H9 (cell line): ENCODE measurements at regions not wholly inside any gene's neighbourhood (a gene's known extent, or its start where the extent isn't known, plus 50 kb on each side); places are given as distances from the start of the nearest gene placed in this dataset.

ENCODE experiments used
- DNase-seq: peaks from one replicate; pipeline ENCODE4 v3.0.0-alpha.2; 2017
- H2AFZ ChIP-seq: one replicate; pipeline ENCODE4 v1.6.1; 2013; ENCODE audit warnings: mild to moderate bottlenecking, low read length, control low read depth, moderate library complexity
- H2AK5ac ChIP-seq: 2 replicates; pipeline ENCODE4 v1.6.1; 2013; ENCODE audit warnings: low read length, control low read depth, mixed read lengths; ENCODE audit not compliant: insufficient read length
- H2BK120ac ChIP-seq: one replicate; pipeline ENCODE4 v1.6.1; 2013; ENCODE audit warnings: low read depth, mild to moderate bottlenecking, low read length, control low read depth, inconsistent platforms; ENCODE audit not compliant: poor library complexity, severe bottlenecking
- H2BK12ac ChIP-seq: 2 replicates; pipeline ENCODE4 v1.6.1; 2013; ENCODE audit warnings: low read length, control low read depth, mixed read lengths, low read depth; ENCODE audit not compliant: insufficient read length
- H2BK15ac ChIP-seq: 2 replicates; pipeline ENCODE4 v1.6.1; 2013; ENCODE audit warnings: low read depth, low read length, control low read depth
- H2BK20ac ChIP-seq: one replicate; pipeline ENCODE4 v1.6.1; 2013; ENCODE audit warnings: low read depth, mild to moderate bottlenecking, low read length, control low read depth, inconsistent platforms; ENCODE audit not compliant: poor library complexity, severe bottlenecking
- H2BK5ac ChIP-seq: 2 replicates; pipeline ENCODE4 v1.6.1; 2013; ENCODE audit warnings: low read length, control low read depth, mixed read lengths; ENCODE audit not compliant: insufficient read length
- H3K14ac ChIP-seq: 2 replicates; pipeline ENCODE4 v1.6.1; 2013; ENCODE audit warnings: low read length, control low read depth; ENCODE audit not compliant: insufficient read depth
- H3K18ac ChIP-seq: 2 replicates; pipeline ENCODE4 v1.6.1; 2013; ENCODE audit warnings: low read depth, mild to moderate bottlenecking, mixed read lengths, low read length, control low read depth; ENCODE audit not compliant: insufficient read length
- H3K23ac ChIP-seq: 2 replicates; pipeline ENCODE4 v1.6.1; 2013; ENCODE audit warnings: low read length, control low read depth, mixed read lengths, low read depth; ENCODE audit not compliant: insufficient read length
- H3K23me2 ChIP-seq: 2 replicates; pipeline ENCODE4 v1.6.1; 2013; ENCODE audit warnings: low read depth, mild to moderate bottlenecking, mixed read lengths, low read length, control low read depth; ENCODE audit not compliant: insufficient read length, poor library complexity, severe bottlenecking
- H3K27ac ChIP-seq: 2 replicates; pipeline ENCODE4 v1.5.1; 2013; ENCODE audit warnings: low read length, control low read depth, mixed read lengths, low read depth; ENCODE audit not compliant: insufficient read length
- H3K27me3 ChIP-seq: 2 replicates; pipeline ENCODE4 v1.6.1; 2013; ENCODE audit warnings: low read length, control low read depth, inconsistent platforms; ENCODE audit not compliant: insufficient read depth
- H3K4ac ChIP-seq: 2 replicates; pipeline ENCODE4 v1.6.1; 2013; ENCODE audit warnings: low read depth, mild to moderate bottlenecking, control low read depth, inconsistent platforms, low read length, moderate library complexity
- H3K4me1 ChIP-seq: 2 replicates; pipeline ENCODE4 v1.6.1; 2013; ENCODE audit warnings: low read length, control low read depth, inconsistent platforms; ENCODE audit not compliant: insufficient read depth
- H3K4me2 ChIP-seq: 2 replicates; pipeline ENCODE4 v1.6.1; 2013; ENCODE audit warnings: low read length, control low read depth, mixed read lengths; ENCODE audit not compliant: insufficient read length, insufficient read depth
- H3K56ac ChIP-seq: 2 replicates; pipeline ENCODE4 v1.6.1; 2013; ENCODE audit warnings: low read depth, mild to moderate bottlenecking, mixed read lengths, low read length, control low read depth; ENCODE audit not compliant: insufficient read length
- H3K79me1 ChIP-seq: 2 replicates; pipeline ENCODE4 v1.6.1; 2013; ENCODE audit warnings: low read depth, mild to moderate bottlenecking, moderate library complexity, low read length, control low read depth, inconsistent platforms; ENCODE audit not compliant: insufficient read depth, poor library complexity, severe bottlenecking
- H3K79me2 ChIP-seq: 2 replicates; pipeline ENCODE4 v1.6.1; 2013; ENCODE audit warnings: low read length, control low read depth, inconsistent platforms; ENCODE audit not compliant: insufficient read depth
- H3K9ac ChIP-seq: 2 replicates; pipeline ENCODE4 v1.6.1; 2013; ENCODE audit warnings: low read length, control low read depth, mixed read lengths; ENCODE audit not compliant: insufficient read length; ENCODE audit errors: extremely low read depth
- H3K9me3 ChIP-seq: one replicate; pipeline ENCODE4 v1.6.1; 2013; ENCODE audit warnings: low read depth, low read length, inconsistent platforms; ENCODE audit not compliant: control insufficient read depth
- H3T11ph ChIP-seq: one replicate; pipeline ENCODE4 v1.6.1; 2013; ENCODE audit warnings: mild to moderate bottlenecking, low read length, control low read depth, inconsistent platforms
- H4K20me1 ChIP-seq: one replicate; pipeline ENCODE4 v1.6.1; 2013; ENCODE audit not compliant: control insufficient read depth, insufficient read length, insufficient read depth
- H4K5ac ChIP-seq: 2 replicates; pipeline ENCODE4 v1.6.1; 2013; ENCODE audit warnings: low read depth, mild to moderate bottlenecking, mixed read lengths, low read length, control low read depth; ENCODE audit not compliant: insufficient read length
- H4K8ac ChIP-seq: replicated peaks from 2 replicates; pipeline ENCODE4 v1.6.1; 2013; ENCODE audit warnings: low read length, control low read depth, mixed read lengths, low read depth; ENCODE audit not compliant: insufficient read length
- H4K91ac ChIP-seq: 2 replicates; pipeline ENCODE4 v1.6.1; 2013; ENCODE audit warnings: low read depth, mild to moderate bottlenecking, moderate library complexity, mixed read lengths, low read length, control low read depth; ENCODE audit not compliant: insufficient read length
- H3K27ac Mint-ChIP-seq, 3 experiments: 2 replicates in 2 of 3; 3 replicates in 1 of 3; pipeline ENCODE4 v1.8.0; 2020 to 2021; ENCODE audit warnings: mixed read lengths in 3 of 3, mild to moderate bottlenecking in 1 of 3, moderate library complexity in 1 of 3
- H3K27me3 Mint-ChIP-seq: 2 replicates; pipeline ENCODE4 v1.8.0; 2021; ENCODE audit warnings: low read depth, mild to moderate bottlenecking, moderate library complexity, mixed read lengths
- H3K36me3 Mint-ChIP-seq, 3 experiments: 2 replicates in 2 of 3; 3 replicates in 1 of 3; pipeline ENCODE4 v1.8.0; 2020 to 2021; ENCODE audit warnings: low read depth in 3 of 3, mixed read lengths in 3 of 3; ENCODE audit not compliant: insufficient read depth in 1 of 3
- H3K4me1 Mint-ChIP-seq, 2 experiments: 2 replicates each; pipeline ENCODE4 v1.8.0; 2020; ENCODE audit warnings: mixed read lengths in 2 of 2
- H3K4me3 Mint-ChIP-seq, 2 experiments: 2 replicates in 1 of 2; 3 replicates in 1 of 2; pipeline ENCODE4 v1.8.0; 2020 to 2021; ENCODE audit warnings: mild to moderate bottlenecking in 2 of 2, mixed read lengths in 2 of 2, moderate library complexity in 1 of 2
- H3K9me3 Mint-ChIP-seq, 2 experiments: 2 replicates in 1 of 2; 3 replicates in 1 of 2; pipeline ENCODE4 v1.8.0; 2020; ENCODE audit warnings: mild to moderate bottlenecking in 2 of 2, mixed read lengths in 2 of 2, moderate library complexity in 1 of 2
- CTCF ChIP-seq: fragments of 200-600 bp; sonication (generic); conservative IDR thresholded peaks from 3 replicates; pipeline ENCODE4 v1.8.0; 2021; ENCODE audit warnings: antibody characterized with exemption, mild to moderate bottlenecking
- WGBS: extraction: QIAGEN DNeasy Blood & Tissue Kit; methylation state at CpG from one replicate; pipeline ENCODE4 v1.1.7; 2013; ENCODE audit warnings: missing lambda C conversion rate, low lambda C conversion rate, mixed read lengths; ENCODE audit not compliant: insufficient read length; ENCODE audit errors: extremely low coverage; 5-methylcytosine and 5-hydroxymethylcytosine counted together

GRCh38 chr5:87868792-87869191 lies 399.9 kb downstream of the TMEM161B start:
- H3K56ac ChIP-seq: no peak overlapping the region
- H3K4ac ChIP-seq: no peak overlapping the region
- H2BK5ac ChIP-seq: no peak overlapping the region

More at GRCh38 chr5:87868792-87869191, 399.9 kb downstream of the TMEM161B start:
- Histone ChIP-seq H4K20me1 (no peaks in the 10 kb centered on the region), H4K8ac (no peak overlapping the region), H4K91ac (no peak overlapping the region), H3K14ac (no peak overlapping the region), H2AK5ac (no peak overlapping the region), H3K27me3 (no peaks in the 10 kb centered on the region), H2AFZ (no peak overlapping the region), H3T11ph (no peak overlapping the region), H3K23me2 (no peaks in the 10 kb centered on the region), H3K9me3 (no peaks in the 10 kb centered on the region), H3K4me1 (no peaks in the 10 kb centered on the region), H2BK15ac (no peak overlapping the region), H2BK20ac (no peak overlapping the region), H4K5ac (no peak overlapping the region), H3K79me2 (no peaks in the 10 kb centered on the region), H2BK12ac (no peak overlapping the region), H3K79me1 (no peaks in the 10 kb centered on the region), H3K9ac (no peak overlapping the region), H2BK120ac (no peak overlapping the region), H3K4me2 (no peak overlapping the region), H3K27ac (no peak overlapping the region), H3K18ac (no peak overlapping the region), H3K23ac (no peak overlapping the region)
- no peak for DNase-seq
- H3K4me3 Mint-ChIP-seq: no peak overlapping the region
- H3K36me3 Mint-ChIP-seq: no peaks in the 10 kb centered on the region
- H3K9me3 Mint-ChIP-seq: no peaks in the 10 kb centered on the region
- peaks cover 12 to 16% of the 10 kb centered on the region in 2 experiments for H3K4me1 Mint-ChIP-seq
- no peak overlapping the region for H3K27ac Mint-ChIP-seq
- H3K27me3 Mint-ChIP-seq: no peaks in the 10 kb centered on the region
- no peak for TF ChIP-seq CTCF
- no CpG with 5 or more reads among the region's 1 CpG for WGBS
